Caco-2 (cell line): ENCODE measurements at regions not wholly inside any gene's neighbourhood (a gene's known extent, or its start where the extent isn't known, plus 50 kb on each side); places are given as distances from the start of the nearest gene placed in this dataset.

Experiments
- BruUV-seq: library from RNA; stranded (reverse); fragments of 400-500 nt; replicated peaks from 2 replicates; lab custom pipeline; 2021; lab: Mats Ljungman, UMichigan
- CTCF ChIA-PET: fragments of 300-600 bp; sonication (Branson Sonifier 250); formaldehyde crosslinking; loops from one replicate; lab custom pipeline; 2022; ENCODE audit warnings: antibody characterized with exemption; lab: Charles Lee
- POLR2A ChIA-PET: fragments of 300-600 bp; sonication (Branson Sonifier 250); formaldehyde crosslinking; loops from one replicate; lab custom pipeline; 2022; ENCODE audit warnings: antibody characterized with exemption; lab: Charles Lee
- DNase-seq, 2 experiments: peaks; one replicate each; pipeline versions ENCODE4 v3.0.0 to v3.0.0-alpha.2; 2020 to 2022
- H3K27me3 ChIP-seq: replicated peaks from 2 replicates; pipeline ENCODE4 v1.6.0; 2011; ENCODE audit warnings: low read length; ENCODE audit not compliant: control insufficient read depth, insufficient read depth
- H3K36me3 ChIP-seq: 2 replicates; pipeline ENCODE4 v1.5.1; 2011; ENCODE audit warnings: low read length; ENCODE audit not compliant: control insufficient read depth, insufficient read depth
- H3K4me1 ChIP-seq: fragments of 250-450 bp; sonication (Bioruptor Pico); 2 replicates; pipeline ENCODE4 v1.5.1; 2020; ENCODE audit warnings: mild to moderate bottlenecking
- H3K4me3 ChIP-seq: 2 replicates; pipeline ENCODE4 v1.5.1; 2011; ENCODE audit warnings: low read depth, mild to moderate bottlenecking, control low read depth, low read length
- H3K9me3 ChIP-seq: fragments of 250-450 bp; sonication (Bioruptor Pico); 2 replicates; pipeline ENCODE4 v1.5.1; 2020; ENCODE audit warnings: mild to moderate bottlenecking, moderate library complexity
- H3K27ac Mint-ChIP-seq: one replicate; pipeline ENCODE4 v1.8.0; 2022; ENCODE audit warnings: mixed read lengths; ENCODE audit not compliant: unreplicated experiment
- H3K27me3 Mint-ChIP-seq: one replicate; pipeline ENCODE4 v1.8.0; 2022; ENCODE audit warnings: mixed read lengths; ENCODE audit not compliant: insufficient read depth, unreplicated experiment
- H3K36me3 Mint-ChIP-seq: one replicate; pipeline ENCODE4 v1.8.0; 2022; ENCODE audit warnings: mild to moderate bottlenecking, mixed read lengths; ENCODE audit not compliant: insufficient read depth, unreplicated experiment
- H3K4me1 Mint-ChIP-seq: one replicate; pipeline ENCODE4 v1.8.0; 2022; ENCODE audit warnings: low read depth, mixed read lengths; ENCODE audit not compliant: unreplicated experiment
- H3K4me3 Mint-ChIP-seq: one replicate; pipeline ENCODE4 v1.8.0; 2022; ENCODE audit warnings: mild to moderate bottlenecking, moderate library complexity, mixed read lengths; ENCODE audit not compliant: unreplicated experiment
- H3K9me3 Mint-ChIP-seq: one replicate; pipeline ENCODE4 v1.8.0; 2022; ENCODE audit warnings: mixed read lengths; ENCODE audit not compliant: unreplicated experiment
- intact Hi-C: fragments of 100-400 bp; cut with micrococcal nuclease; formaldehyde crosslinking; loops from one replicate; pipeline ENCODE4 v1.10.0; 2022; ENCODE audit not compliant: unreplicated experiment
- TF ChIP-seq, protein P1 (sequence below), 2 experiments: fragments of 200-600 bp in 1 of 2; IDR thresholded peaks; 1 replicate in 1 of 2; 2 replicates in 1 of 2; pipeline versions ENCODE4 v1.5.1 to v1.8.0; 2011 to 2022; ENCODE audit warnings: antibody characterized with exemption in 1 of 2, control low read depth in 1 of 2, inconsistent platforms in 1 of 2, low read depth in 1 of 2, low read length in 1 of 2, mild to moderate bottlenecking in 1 of 2, moderate library complexity in 1 of 2; ENCODE audit not compliant: insufficient read depth in 1 of 2, severe bottlenecking in 1 of 2, unreplicated experiment in 1 of 2

DNA sequence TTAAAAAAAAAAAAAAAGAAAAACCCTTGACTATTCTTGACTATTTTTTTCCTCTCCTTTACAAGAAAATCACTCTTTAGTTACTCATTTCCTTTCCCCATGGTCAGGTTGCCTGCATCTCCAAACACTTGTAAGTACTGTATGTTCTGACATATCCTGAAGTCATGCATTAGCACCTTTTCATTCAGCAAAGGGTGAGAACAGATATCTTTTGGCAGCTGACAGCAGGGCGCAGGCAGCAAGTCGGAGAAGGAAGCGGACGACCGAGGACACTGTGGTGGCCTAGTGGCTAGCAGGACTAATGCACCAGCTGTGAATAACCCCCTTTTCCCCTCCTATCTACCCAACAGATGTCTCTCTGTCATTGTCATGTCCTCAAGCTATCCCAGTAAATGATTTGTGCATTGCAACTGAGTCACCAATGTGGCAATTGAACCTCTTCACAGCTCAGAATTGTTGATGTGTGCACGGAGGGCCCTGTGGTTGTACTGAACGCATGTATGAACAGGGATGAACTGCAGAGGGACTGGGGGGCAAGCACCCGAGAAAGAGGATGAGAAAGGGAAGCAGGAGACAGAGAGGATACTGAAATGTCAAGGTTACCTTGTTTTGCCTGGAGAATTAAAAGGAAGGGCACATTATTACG, 996.0 kb upstream of the ARRDC3 start:
- Histone ChIP-seq H3K4me3 (no peak overlapping the region), H3K4me1 (no peaks in the 10 kb centered on the region), H3K27me3 (no peaks in the 10 kb centered on the region), H3K36me3 (no peaks in the 10 kb centered on the region), H3K9me3 (no peaks in the 10 kb centered on the region)
- Mint-ChIP-seq H3K4me3 (no peak overlapping the region), H3K36me3 (no peaks in the 10 kb centered on the region), H3K27ac (no peak overlapping the region), H3K27me3 (no peaks in the 10 kb centered on the region), H3K9me3 (no peaks in the 10 kb centered on the region), H3K4me1 (no peaks in the 10 kb centered on the region)
- BruUV-seq = no TSS peak
- POLR2A ChIA-PET = no interaction called here
- intact Hi-C loops = no loop called here
- no peak for DNase-seq
- TF ChIP-seq, protein P1, sequence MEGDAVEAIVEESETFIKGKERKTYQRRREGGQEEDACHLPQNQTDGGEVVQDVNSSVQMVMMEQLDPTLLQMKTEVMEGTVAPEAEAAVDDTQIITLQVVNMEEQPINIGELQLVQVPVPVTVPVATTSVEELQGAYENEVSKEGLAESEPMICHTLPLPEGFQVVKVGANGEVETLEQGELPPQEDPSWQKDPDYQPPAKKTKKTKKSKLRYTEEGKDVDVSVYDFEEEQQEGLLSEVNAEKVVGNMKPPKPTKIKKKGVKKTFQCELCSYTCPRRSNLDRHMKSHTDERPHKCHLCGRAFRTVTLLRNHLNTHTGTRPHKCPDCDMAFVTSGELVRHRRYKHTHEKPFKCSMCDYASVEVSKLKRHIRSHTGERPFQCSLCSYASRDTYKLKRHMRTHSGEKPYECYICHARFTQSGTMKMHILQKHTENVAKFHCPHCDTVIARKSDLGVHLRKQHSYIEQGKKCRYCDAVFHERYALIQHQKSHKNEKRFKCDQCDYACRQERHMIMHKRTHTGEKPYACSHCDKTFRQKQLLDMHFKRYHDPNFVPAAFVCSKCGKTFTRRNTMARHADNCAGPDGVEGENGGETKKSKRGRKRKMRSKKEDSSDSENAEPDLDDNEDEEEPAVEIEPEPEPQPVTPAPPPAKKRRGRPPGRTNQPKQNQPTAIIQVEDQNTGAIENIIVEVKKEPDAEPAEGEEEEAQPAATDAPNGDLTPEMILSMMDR (IDR thresholded peaks at IDR 0.05; ENCODE audit: insufficient read depth in 1 of 2, low read depth in 1 of 2, low read length in 1 of 2, severe bottlenecking in 1 of 2, unreplicated experiment in 1 of 2) = no peak
- CTCF ChIA-PET = no interaction called here

DNA sequence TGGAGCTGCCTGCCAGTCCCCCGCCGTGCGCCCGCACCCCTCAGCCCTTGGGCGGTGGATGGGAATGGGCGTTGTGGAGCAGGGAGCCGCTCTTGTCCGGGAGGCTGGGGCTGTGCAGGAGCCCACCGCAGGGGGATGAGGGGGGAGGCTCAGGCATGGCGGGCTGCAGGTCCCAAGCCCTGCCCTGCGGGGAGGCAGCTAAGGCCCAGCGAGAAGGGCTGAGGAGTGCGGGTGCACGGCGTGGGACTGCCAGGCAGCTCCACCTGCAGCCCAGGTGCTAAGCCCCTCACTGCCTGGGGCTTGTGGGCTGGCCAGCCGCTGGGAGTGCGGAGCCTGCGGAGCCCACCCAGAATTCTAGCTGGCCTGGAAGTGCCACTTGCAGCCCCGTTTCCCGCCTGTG, 991.7 kb upstream of the ARRDC3 start:
- H3K27me3 ChIP-seq = no peaks in the 10 kb centered on the region
- H3K4me1 ChIP-seq = no peaks in the 10 kb centered on the region
- intact Hi-C loops = no loop called here
- H3K4me3 ChIP-seq = no peak overlapping the region
- H3K9me3 ChIP-seq = no peaks in the 10 kb centered on the region
- no peak for DNase-seq
- no peaks in the 10 kb centered on the region for H3K4me1 Mint-ChIP-seq
- no peak overlapping the region for H3K4me3 Mint-ChIP-seq
- no peaks in the 10 kb centered on the region for H3K9me3 Mint-ChIP-seq
- no peaks in the 10 kb centered on the region for H3K36me3 Mint-ChIP-seq
- no TSS peak for BruUV-seq
- H3K36me3 ChIP-seq = no peaks in the 10 kb centered on the region
- H3K27ac Mint-ChIP-seq = no peak overlapping the region
- ChIA-PET CTCF (no interaction called here), POLR2A (no interaction called here)
- H3K27me3 Mint-ChIP-seq = no peaks in the 10 kb centered on the region
- TF ChIP-seq, protein P1 (IDR thresholded peaks at IDR 0.05; ENCODE audit: insufficient read depth in 1 of 2, low read depth in 1 of 2, low read length in 1 of 2, severe bottlenecking in 1 of 2, unreplicated experiment in 1 of 2) = no peak

DNA sequence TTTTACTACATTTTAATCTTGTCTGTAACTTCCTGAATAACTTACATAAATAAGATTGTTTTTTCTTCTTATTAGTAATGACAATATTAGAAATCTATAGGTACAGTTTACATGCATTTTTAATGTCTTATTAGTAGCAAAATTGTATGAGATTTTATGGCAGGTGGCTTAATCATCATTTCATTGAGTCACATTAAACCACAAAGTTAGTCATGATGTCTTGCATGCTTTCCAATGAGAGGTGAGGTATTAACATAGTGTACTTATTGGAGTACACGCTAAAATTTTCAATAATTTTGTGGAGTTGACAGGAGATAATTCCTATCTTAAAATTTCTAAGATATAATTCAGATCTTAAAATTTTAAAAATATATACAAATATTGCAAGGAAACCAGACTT, 989.6 kb upstream of the ARRDC3 start:
- H3K9me3 ChIP-seq = no peaks in the 10 kb centered on the region
- no TSS peak for BruUV-seq
- ChIA-PET POLR2A (no interaction called here), CTCF (no interaction called here)
- H3K4me3 ChIP-seq = no peak overlapping the region
- H3K4me3 Mint-ChIP-seq = no peak overlapping the region
- no peaks in the 10 kb centered on the region for H3K4me1 ChIP-seq
- intact Hi-C loops = no loop called here
- no peaks in the 10 kb centered on the region for H3K36me3 ChIP-seq
- no peaks in the 10 kb centered on the region for H3K36me3 Mint-ChIP-seq
- no peak overlapping the region for H3K27ac Mint-ChIP-seq
- no peaks in the 10 kb centered on the region for H3K9me3 Mint-ChIP-seq
- H3K27me3 ChIP-seq = no peaks in the 10 kb centered on the region
- TF ChIP-seq, protein P1 (IDR thresholded peaks at IDR 0.05; ENCODE audit: insufficient read depth in 1 of 2, low read depth in 1 of 2, low read length in 1 of 2, severe bottlenecking in 1 of 2, unreplicated experiment in 1 of 2) = no peak
- no peaks in the 10 kb centered on the region for H3K27me3 Mint-ChIP-seq
- no peak for DNase-seq
- no peaks in the 10 kb centered on the region for H3K4me1 Mint-ChIP-seq
